Nephron (organoid): ENCODE measurements at regions not wholly inside any gene's neighbourhood (a gene's known extent, or its start where the extent isn't known, plus 50 kb on each side); places are given as distances from the start of the nearest gene placed in this dataset.

Source experiments
- H3K27ac Mint-ChIP-seq, 3 experiments: 2 replicates each; pipeline ENCODE4 v1.8.0; 2020; ENCODE audit warnings: mixed read lengths in 3 of 3, mild to moderate bottlenecking in 2 of 3, moderate library complexity in 1 of 3
- H3K27me3 Mint-ChIP-seq: 2 replicates; pipeline ENCODE4 v1.8.0; 2021; ENCODE audit warnings: low read depth, mild to moderate bottlenecking, moderate library complexity, mixed read lengths
- H3K36me3 Mint-ChIP-seq: 2 replicates; pipeline ENCODE4 v1.8.0; 2020; ENCODE audit warnings: low read depth, mixed read lengths
- H3K4me1 Mint-ChIP-seq: 2 replicates; pipeline ENCODE4 v1.8.0; 2020; ENCODE audit warnings: mixed read lengths
- H3K4me3 Mint-ChIP-seq, 3 experiments: 2 replicates each; pipeline ENCODE4 v1.8.0; 2020; ENCODE audit warnings: mild to moderate bottlenecking in 3 of 3, mixed read lengths in 3 of 3, moderate library complexity in 2 of 3
- H3K9me3 Mint-ChIP-seq: 2 replicates; pipeline ENCODE4 v1.8.0; 2020; ENCODE audit warnings: mixed read lengths
- CTCF ChIP-seq, 3 experiments: fragments of 200-600 bp; sonication (generic); IDR thresholded peaks; one replicate each; pipeline ENCODE4 v1.5.0; 2021; ENCODE audit warnings: antibody characterized with exemption in 3 of 3; ENCODE audit not compliant: unreplicated experiment in 3 of 3

GRCh38 chr1:82391712-82392111, 591.0 kb downstream of the ADGRL2 start:
- Mint-ChIP-seq H3K4me1 (peaks cover 4% of the 10 kb centered on the region), H3K4me3 (no peak overlapping the region), H3K27ac (no peak overlapping the region), H3K9me3 (no peaks in the 10 kb centered on the region), H3K36me3 (no peaks in the 10 kb centered on the region), H3K27me3 (no peaks in the 10 kb centered on the region)
- TF ChIP-seq CTCF (IDR thresholded peaks at IDR 0.05; ENCODE audit: unreplicated experiment in 3 of 3) = no peak

DNA sequence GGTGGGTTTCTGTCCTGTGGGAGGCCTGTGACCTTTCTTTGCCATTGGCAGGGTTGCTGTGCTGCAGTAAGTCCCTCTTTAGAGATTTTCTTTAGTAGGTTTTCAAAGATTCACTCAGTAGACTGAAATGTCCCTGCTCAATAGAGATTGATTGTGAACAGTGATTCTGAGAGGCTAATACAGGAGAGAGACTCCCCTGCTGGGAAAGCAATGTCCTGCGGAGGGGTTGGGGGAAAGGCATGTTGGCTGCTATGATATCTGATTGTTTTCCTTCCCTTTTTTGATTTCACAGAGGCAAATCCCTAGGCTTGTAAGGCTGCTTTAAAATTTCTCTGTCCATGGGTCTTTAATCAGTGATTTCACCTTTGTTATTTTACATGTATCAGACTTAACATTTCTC, 589.9 kb downstream of the ADGRL2 start:
- Mint-ChIP-seq H3K4me3 (no peak overlapping the region), H3K4me1 (peaks cover 4% of the 10 kb centered on the region), H3K9me3 (no peaks in the 10 kb centered on the region), H3K27me3 (no peaks in the 10 kb centered on the region), H3K27ac (no peak overlapping the region), H3K36me3 (no peaks in the 10 kb centered on the region)
- TF ChIP-seq CTCF (IDR thresholded peaks at IDR 0.05; ENCODE audit: unreplicated experiment in 3 of 3) = no peak

DNA sequence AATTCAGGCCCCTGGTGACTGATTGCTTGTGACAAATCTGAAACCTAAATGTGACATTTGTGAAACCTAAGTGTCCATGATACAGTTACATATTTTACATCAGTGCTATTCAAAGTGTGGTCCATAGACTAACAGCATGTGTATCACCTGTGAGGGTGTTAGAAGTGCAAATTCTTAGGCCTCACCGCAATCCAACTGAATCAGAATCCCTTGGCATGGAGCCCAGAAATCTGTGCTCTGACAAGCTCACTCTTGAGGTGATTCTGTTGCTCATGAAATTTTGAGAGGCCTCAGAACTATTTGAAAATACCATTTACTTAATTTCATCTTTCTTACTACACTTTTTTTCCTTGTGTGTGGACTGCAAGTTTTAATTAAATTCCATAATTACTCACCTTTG, 587.9 kb downstream of the ADGRL2 start:
- H3K36me3 Mint-ChIP-seq = no peaks in the 10 kb centered on the region

GRCh38 chr1:82387012-82387366, 586.3 kb downstream of the ADGRL2 start:
- Mint-ChIP-seq H3K27ac (peak overlapping the region in 1 of 3 experiments; percentile 25), H3K4me1 (peaks cover 4% of the 10 kb centered on the region), H3K9me3 (no peaks in the 10 kb centered on the region), H3K4me3 (no peak overlapping the region), H3K27me3 (no peaks in the 10 kb centered on the region), H3K36me3 (no peaks in the 10 kb centered on the region)
- no peak for TF ChIP-seq CTCF (IDR thresholded peaks at IDR 0.05; ENCODE audit: unreplicated experiment in 3 of 3)

More for the DNA sequence above, 587.9 kb downstream of the ADGRL2 start:
- no peak for TF ChIP-seq CTCF (IDR thresholded peaks at IDR 0.05; ENCODE audit: unreplicated experiment in 3 of 3)
- peaks cover 4% of the 10 kb centered on the region for H3K4me1 Mint-ChIP-seq
- H3K4me3 Mint-ChIP-seq = no peak overlapping the region
- H3K9me3 Mint-ChIP-seq = no peaks in the 10 kb centered on the region
- H3K27ac Mint-ChIP-seq = no peak overlapping the region
- H3K27me3 Mint-ChIP-seq = no peaks in the 10 kb centered on the region

DNA sequence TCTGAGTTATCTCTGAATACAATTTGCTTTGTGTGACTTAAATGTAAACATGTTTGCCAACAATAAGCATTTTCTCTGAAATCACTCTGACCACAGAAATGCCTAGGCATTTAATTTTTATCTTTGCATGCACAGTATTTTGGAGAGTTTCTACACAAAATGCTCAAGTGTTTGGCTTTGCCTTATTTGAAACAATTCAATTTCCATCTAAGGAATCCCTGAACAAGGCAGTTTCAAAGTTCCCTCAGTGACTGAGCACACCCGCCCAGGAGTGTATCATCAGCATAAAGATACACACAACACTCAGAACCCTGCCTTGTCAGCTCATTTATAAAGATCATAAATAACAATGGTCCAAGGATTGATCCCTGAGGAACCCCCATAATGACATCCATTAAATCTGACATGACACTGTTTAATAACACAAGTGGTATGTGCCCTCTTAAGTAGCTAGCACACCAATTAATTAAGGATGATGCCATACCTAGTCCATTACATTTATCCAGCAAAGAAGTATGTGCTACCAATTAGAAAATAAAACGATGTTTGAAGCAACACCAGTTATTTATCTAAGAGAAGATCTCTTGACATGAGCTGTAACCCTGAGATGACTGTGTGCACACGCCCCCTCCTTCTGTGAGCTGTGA, 585.8 kb downstream of the ADGRL2 start:
- peak overlapping the region in 1 of 3 experiments; percentile 25 for H3K27ac Mint-ChIP-seq
- no peaks in the 10 kb centered on the region for H3K36me3 Mint-ChIP-seq
- no peak overlapping the region for H3K4me3 Mint-ChIP-seq
- TF ChIP-seq CTCF (IDR thresholded peaks at IDR 0.05; ENCODE audit: unreplicated experiment in 3 of 3) = no peak
- H3K27me3 Mint-ChIP-seq = no peaks in the 10 kb centered on the region
- H3K4me1 Mint-ChIP-seq = peaks cover 4% of the 10 kb centered on the region
- no peaks in the 10 kb centered on the region for H3K9me3 Mint-ChIP-seq

GRCh38 chr1:82384776-82385175, 584.0 kb downstream of the ADGRL2 start:
- TF ChIP-seq CTCF (IDR thresholded peaks at IDR 0.05; ENCODE audit: unreplicated experiment in 3 of 3) = no peak
- H3K27ac Mint-ChIP-seq = no peak overlapping the region
- H3K36me3 Mint-ChIP-seq = no peaks in the 10 kb centered on the region
- no peak overlapping the region for H3K4me3 Mint-ChIP-seq
- H3K4me1 Mint-ChIP-seq = peaks cover 4% of the 10 kb centered on the region
- peaks cover 3% of the 10 kb centered on the region for H3K9me3 Mint-ChIP-seq
- H3K27me3 Mint-ChIP-seq = no peaks in the 10 kb centered on the region
